Endothelial cell of umbilical vein (primary cell): ENCODE measurements at regions not wholly inside any gene's neighbourhood (a gene's known extent, or its start where the extent isn't known, plus 50 kb on each side); places are given as distances from the start of the nearest gene placed in this dataset.

Experiments used
- BruUV-seq: library from RNA; stranded (reverse); fragments of 400-500 nt; replicated peaks from 2 replicates; lab custom pipeline; 2021; lab: Mats Ljungman, UMichigan
- CTCF ChIA-PET: fragments of 300-600, 350-600 bp; sonication (Branson Sonifier 250); formaldehyde crosslinking; loops from one replicate; lab custom pipeline; 2021; ENCODE audit warnings: antibody characterized with exemption, inconsistent platforms; lab: Charles Lee
- POLR2A ChIA-PET: fragments of 300-600, 350-600 bp; sonication (Branson Sonifier 250); formaldehyde crosslinking; loops from one replicate; lab custom pipeline; 2021; ENCODE audit warnings: antibody characterized with exemption, inconsistent platforms; lab: Charles Lee
- DNase-seq: peaks from one replicate; pipeline ENCODE4 v3.0.0-alpha.2; 2011; ENCODE audit warnings: low read depth, low spot score
- FAIRE-seq: peaks from 2 replicates; lab custom pipeline; 2011; peaks lifted over from hg19 to GRCh38; lab: Jason Lieb, UNC
- H2AFZ ChIP-seq: 2 replicates; pipeline ENCODE4 v1.6.0; 2012; ENCODE audit warnings: low read depth, low read length, control low read depth, inconsistent platforms
- H3K27ac ChIP-seq: 2 replicates; pipeline ENCODE4 v1.5.1; 2011; ENCODE audit warnings: low read depth, mild to moderate bottlenecking, control low read depth, low read length, moderate library complexity; ENCODE audit not compliant: insufficient read depth
- H3K27me3 ChIP-seq, 2 experiments: 2 replicates each; pipeline versions ENCODE4 v1.6.0 to v1.6.1; 2011; ENCODE audit warnings: low read length in 2 of 2, mixed read lengths in 1 of 2; ENCODE audit not compliant: control insufficient read depth in 2 of 2, insufficient read depth in 2 of 2
- H3K36me3 ChIP-seq, 2 experiments: 2 replicates in 1 of 2; 3 replicates in 1 of 2; pipeline ENCODE4 v1.5.1; 2011; ENCODE audit warnings: low read length in 2 of 2, mild to moderate bottlenecking in 1 of 2, moderate library complexity in 1 of 2; ENCODE audit not compliant: control insufficient read depth in 2 of 2, insufficient read depth in 2 of 2; ENCODE audit errors: extremely low read depth in 1 of 2
- H3K4me1 ChIP-seq: 3 replicates; pipeline ENCODE4 v1.5.1; 2011; ENCODE audit warnings: mild to moderate bottlenecking, low read length; ENCODE audit not compliant: control insufficient read depth, insufficient read depth; ENCODE audit errors: extremely low read depth
- H3K4me2 ChIP-seq: 2 replicates; pipeline ENCODE4 v1.6.1; 2011; ENCODE audit warnings: low read length, control low read depth, mixed read lengths; ENCODE audit not compliant: insufficient read depth
- H3K4me3 ChIP-seq, 3 experiments: fragments of 200-600 bp in 1 of 3; sonication (generic), shearing (Covaris generic) in 1 of 3; replicated peaks in 1 of 3; 2 replicates each; pipeline ENCODE4 v1.5.1; 2011 to 2016; ENCODE audit warnings: control low read depth in 3 of 3, low read length in 3 of 3, mild to moderate bottlenecking in 2 of 3, inconsistent platforms in 1 of 3, low read depth in 1 of 3, moderate library complexity in 1 of 3; ENCODE audit not compliant: insufficient read depth in 1 of 3
- H3K79me2 ChIP-seq: 2 replicates; pipeline ENCODE4 v1.6.0; 2012; ENCODE audit warnings: low read length, inconsistent platforms; ENCODE audit not compliant: control insufficient read depth, insufficient read depth
- H3K9ac ChIP-seq: replicated peaks from 2 replicates; pipeline ENCODE3; 2011; ENCODE audit warnings: low read length, control low read depth; ENCODE audit not compliant: insufficient read depth; ENCODE audit errors: extremely low read depth
- H3K9me1 ChIP-seq: replicated peaks from 3 replicates; pipeline ENCODE4 v1.6.0; 2011; ENCODE audit warnings: mild to moderate bottlenecking, low read length; ENCODE audit not compliant: control insufficient read depth, insufficient read depth; ENCODE audit errors: extremely low read depth
- H3K9me3 ChIP-seq: replicated peaks from 2 replicates; pipeline ENCODE4 v1.5.1; 2012; ENCODE audit warnings: low read length, inconsistent platforms; ENCODE audit not compliant: control insufficient read depth, insufficient read depth
- H4K20me1 ChIP-seq: replicated peaks from 2 replicates; pipeline ENCODE3; 2011; ENCODE audit warnings: mild to moderate bottlenecking, low read length; ENCODE audit not compliant: control insufficient read depth, insufficient read depth; ENCODE audit errors: extremely low read depth
- GATA2 ChIP-seq: IDR thresholded peaks from 2 replicates; pipeline ENCODE4 v1.7.0; 2011; ENCODE audit warnings: low read depth, mild to moderate bottlenecking, moderate library complexity, mixed read lengths, low read length; ENCODE audit not compliant: insufficient read length, insufficient read depth
- JUN ChIP-seq: IDR thresholded peaks from 2 replicates; pipeline ENCODE4 v1.6.1; 2011; ENCODE audit warnings: borderline replicate concordance, low read depth; ENCODE audit not compliant: insufficient read length, insufficient read depth
- MAX ChIP-seq: IDR thresholded peaks from 2 replicates; pipeline ENCODE4 v1.6.1; 2011; ENCODE audit not compliant: insufficient read depth, insufficient read length
- MYC ChIP-seq: IDR thresholded peaks from one replicate; pipeline ENCODE4 v1.6.1; 2011; ENCODE audit warnings: mild to moderate bottlenecking, low read depth, low read length
- POLR2A ChIP-seq: IDR thresholded peaks from 2 replicates; pipeline ENCODE4 v1.6.1; 2012; ENCODE audit warnings: low read depth, mild to moderate bottlenecking, control low read depth, low read length
- dilution Hi-C: fragments of 300-500 bp; cut with MboI; formaldehyde crosslinking; loops from one replicate; pipeline ENCODE4 v1.15.0; 2019; ENCODE audit warnings: low sequenced_read_pairs; ENCODE audit not compliant: extremely low pct_ligation_motif_present
- intact Hi-C: fragments of 100-400 bp; cut with micrococcal nuclease; formaldehyde crosslinking; loops from one replicate; pipeline ENCODE4 v1.10.0; 2022

GRCh38 chr7:68484731-68485130 lies 1113.5 kb upstream of the AUTS2 start:
- H3K79me2 ChIP-seq: no peaks in the 10 kb centered on the region
- no peak overlapping the region for H3K4me2 ChIP-seq
- no peaks in the 10 kb centered on the region for H3K36me3 ChIP-seq
- H3K27me3 ChIP-seq: no peaks in the 10 kb centered on the region
- H3K9me3 ChIP-seq: peaks cover 4% of the 10 kb centered on the region
- ChIA-PET POLR2A (no interaction called here), CTCF (no interaction called here)
- H3K9ac ChIP-seq: no peak overlapping the region
- FAIRE-seq (no peak), DNase-seq (no peak)
- TF ChIP-seq MYC (no peak), POLR2A (no peak), MAX (no peak)
- dilution Hi-C loops: no loop called here
- H3K4me1 ChIP-seq: no peaks in the 10 kb centered on the region
- H3K9me1 ChIP-seq: no peaks in the 10 kb centered on the region
- intact Hi-C loops: no loop called here
- H2AFZ ChIP-seq: no peak overlapping the region
- H3K27ac ChIP-seq: no peak overlapping the region
- H3K4me3 ChIP-seq: no peak overlapping the region
- BruUV-seq: no TSS peak
- no peaks in the 10 kb centered on the region for H4K20me1 ChIP-seq

GRCh38 chr7:68485253-68485917 lies 1112.9 kb upstream of the AUTS2 start:
- no peaks in the 10 kb centered on the region for H3K4me1 ChIP-seq
- TF ChIP-seq GATA2 (no peak), JUN (no peak)
- no peaks in the 10 kb centered on the region for H4K20me1 ChIP-seq
- no peak overlapping the region for H3K4me2 ChIP-seq
- CTCF ChIA-PET: no interaction called here
- no TSS peak for BruUV-seq
- H3K9me1 ChIP-seq: no peaks in the 10 kb centered on the region
- H2AFZ ChIP-seq: no peak overlapping the region
- dilution Hi-C loops (no loop called here), intact Hi-C loops (no loop called here)
- DNase-seq: no peak
- H3K4me3 ChIP-seq: no peak overlapping the region
- H3K36me3 ChIP-seq: no peaks in the 10 kb centered on the region
- no peak for FAIRE-seq
- H3K27me3 ChIP-seq: no peaks in the 10 kb centered on the region
- POLR2A ChIA-PET: no interaction called here
- H3K9me3 ChIP-seq: peaks cover 4% of the 10 kb centered on the region
- H3K79me2 ChIP-seq: no peaks in the 10 kb centered on the region
- no peak overlapping the region for H3K9ac ChIP-seq
- no peak overlapping the region for H3K27ac ChIP-seq
